ENCODE measurements at regions not wholly inside any gene's neighbourhood (a gene's known extent, or its start where the extent isn't known, plus 50 kb on each side); places are given as distances from the start of the nearest gene placed in this dataset.

DNA sequence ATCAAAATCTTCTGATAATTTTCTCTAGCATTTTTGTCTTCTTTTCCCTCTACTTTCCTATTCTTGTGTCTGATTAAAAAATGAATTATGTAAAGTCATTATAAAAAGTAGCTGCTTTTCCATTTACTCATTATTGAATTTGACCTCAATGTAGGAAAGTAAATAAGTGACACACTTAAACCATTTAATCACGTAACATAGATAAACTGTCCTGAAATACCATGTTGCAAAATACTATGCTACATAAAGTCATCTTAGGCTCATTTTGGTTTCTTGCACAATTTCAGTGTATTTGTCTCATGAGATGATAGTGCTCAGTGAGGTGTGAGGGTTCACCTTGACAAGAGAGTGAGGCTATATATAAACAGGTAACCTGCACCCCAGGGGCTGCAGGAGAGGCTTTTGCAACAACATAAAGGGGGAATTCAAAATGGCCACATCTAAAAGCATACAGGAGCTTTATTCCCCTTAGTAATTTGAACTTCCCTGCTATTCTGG is 502.7 kb downstream of the RNF144A start:
- TF ChIP-seq CTCF (IDR thresholded peaks at IDR 0.05; ENCODE audit: low read depth, low read length, poor library complexity, severe bottlenecking) (no peak), EZH2phosphoT487 (IDR thresholded peaks at IDR 0.05; ENCODE audit: borderline replicate concordance, low read length) (no peak)

Measured in DOHH2 (cell line).